Uterus (tissue), 3 donors: ENCODE measurements at regions not wholly inside any gene's neighbourhood (a gene's known extent, or its start where the extent isn't known, plus 50 kb on each side); places are given as distances from the start of the nearest gene placed in this dataset.

Experiments
- DNase-seq, 2 donors: peaks; one replicate each; pipeline ENCODE4 v3.0.0-alpha.2; 2019 to 2020
- H3K27ac ChIP-seq, 2 donors: fragments of 200-600 bp; sonication (generic); 1 replicate in 1 of 2; 2 replicates in 1 of 2; pipeline ENCODE4 v1.5.1; 2016 to 2018
- H3K27me3 ChIP-seq, 2 donors: fragments of 200-600 bp; sonication (generic); one replicate each; pipeline ENCODE4 v1.5.1; 2018 to 2019; ENCODE audit warnings: control low read depth in 1 of 2
- H3K36me3 ChIP-seq, 2 donors: fragments of 200-600 bp; sonication (generic); one replicate each; pipeline ENCODE4 v1.5.1; 2019; ENCODE audit warnings: control low read depth in 1 of 2
- H3K4me1 ChIP-seq, 2 donors: fragments of 200-600 bp; sonication (generic); one replicate each; pipeline ENCODE4 v1.5.1; 2018 to 2019; ENCODE audit warnings: control low read depth in 1 of 2
- H3K4me3 ChIP-seq, 2 donors: fragments of 200-600 bp; sonication (generic); 1 replicate in 1 of 2; 2 replicates in 1 of 2; pipeline ENCODE4 v1.5.1; 2018 to 2019; ENCODE audit warnings: mild to moderate bottlenecking in 1 of 2
- H3K9me3 ChIP-seq, 2 donors: fragments of 200-600 bp; sonication (generic); one replicate each; pipeline ENCODE4 v1.5.1; 2019; ENCODE audit warnings: control low read depth in 1 of 2
- CTCF ChIP-seq, 4 experiments: fragments of 200-600 bp in 2 of 4; fragments of 450-650 bp in 2 of 4; sonication (generic) in 2 of 4; IDR thresholded peaks; one replicate each; pipeline ENCODE4 v1.5.1; 2016 to 2019; ENCODE audit warnings: antibody characterized with exemption in 4 of 4, mild to moderate bottlenecking in 2 of 4, moderate library complexity in 1 of 4
- POLR2A ChIP-seq, 2 donors: fragments of 450-650 bp; IDR thresholded peaks; one replicate each; pipeline ENCODE4 v1.6.1; 2016; ENCODE audit warnings: antibody characterized with exemption in 2 of 2, mild to moderate bottlenecking in 1 of 2, moderate library complexity in 1 of 2
- intact Hi-C: fragments of 100-400 bp; cut with DNase I; formaldehyde crosslinking; loops from one replicate; pipeline ENCODE4 v1.15.1; 2023; ENCODE audit warnings: low total_unique reads
- donor health status: DM: yes; HTN: yes; CAD: no.

GRCh38 chr22:34278121-34278520 is 357.8 kb upstream of the LARGE1 start:
- Histone ChIP-seq H3K36me3 (no peaks in the 10 kb centered on the region), H3K27me3 (no peaks in the 10 kb centered on the region), H3K9me3 (no peaks in the 10 kb centered on the region), H3K4me3 (no peak overlapping the region), H3K27ac (no peak overlapping the region), H3K4me1 (no peaks in the 10 kb centered on the region)
- TF ChIP-seq POLR2A (IDR thresholded peaks at IDR 0.05) (no peak), CTCF (IDR thresholded peaks at IDR 0.05) (no peak)
- DNase-seq = no peak
- intact Hi-C loops = no loop called here

- DNase-seq = no peak
- Histone ChIP-seq H3K4me1 (no peaks in the 10 kb centered on the region), H3K4me3 (no peak overlapping the region), H3K9me3 (no peaks in the 10 kb centered on the region), H3K36me3 (no peaks in the 10 kb centered on the region), H3K27me3 (no peaks in the 10 kb centered on the region), H3K27ac (no peak overlapping the region)
- no peak for TF ChIP-seq CTCF (IDR thresholded peaks at IDR 0.05)
- TF ChIP-seq POLR2A (IDR thresholded peaks at IDR 0.05) = no peak
- intact Hi-C loops = no loop called here
Measured at GRCh38 chr22:34281738-34282137, 361.5 kb upstream of the LARGE1 start.

GRCh38 chr22:34283844-34284243 is 363.6 kb upstream of the LARGE1 start:
- Histone ChIP-seq H3K9me3 (no peaks in the 10 kb centered on the region), H3K4me3 (no peak overlapping the region), H3K4me1 (no peaks in the 10 kb centered on the region), H3K36me3 (no peaks in the 10 kb centered on the region), H3K27me3 (no peaks in the 10 kb centered on the region), H3K27ac (no peak overlapping the region)
- no peak for DNase-seq
- no peak for TF ChIP-seq CTCF (IDR thresholded peaks at IDR 0.05)
- no peak for TF ChIP-seq POLR2A (IDR thresholded peaks at IDR 0.05)
- intact Hi-C loops = no loop called here

- Histone ChIP-seq H3K27ac (no peak overlapping the region), H3K4me3 (no peak overlapping the region), H3K27me3 (no peaks in the 10 kb centered on the region), H3K4me1 (no peaks in the 10 kb centered on the region), H3K36me3 (no peaks in the 10 kb centered on the region), H3K9me3 (no peaks in the 10 kb centered on the region)
- intact Hi-C loops = no loop called here
- DNase-seq = no peak
- no peak for TF ChIP-seq CTCF (IDR thresholded peaks at IDR 0.05)
- no peak for TF ChIP-seq POLR2A (IDR thresholded peaks at IDR 0.05)
Measured at GRCh38 chr22:34293324-34293723, 373.0 kb upstream of the LARGE1 start.

- Histone ChIP-seq H3K4me1 (no peaks in the 10 kb centered on the region), H3K27ac (no peak overlapping the region), H3K27me3 (no peaks in the 10 kb centered on the region), H3K4me3 (no peak overlapping the region), H3K9me3 (no peaks in the 10 kb centered on the region), H3K36me3 (no peaks in the 10 kb centered on the region)
- intact Hi-C loops = no loop called here
- no peak for TF ChIP-seq POLR2A (IDR thresholded peaks at IDR 0.05)
- no peak for TF ChIP-seq CTCF (IDR thresholded peaks at IDR 0.05)
- no peak for DNase-seq
Measured at GRCh38 chr22:34294476-34294875, 374.2 kb upstream of the LARGE1 start.
